Sigmoid colon (tissue), 6 donors: ENCODE measurements at regions not wholly inside any gene's neighbourhood (a gene's known extent, or its start where the extent isn't known, plus 50 kb on each side); places are given as distances from the start of the nearest gene placed in this dataset.

Source experiments
- DNase-seq: peaks from one replicate; pipeline ENCODE4 v3.0.0-alpha.2; 2019
- H3K27ac ChIP-seq, 4 donors: fragments of 200-600 bp; sonication (generic); one replicate each; pipeline ENCODE4 v1.5.1; 2016 to 2019; ENCODE audit warnings: mild to moderate bottlenecking in 1 of 4
- H3K27me3 ChIP-seq, 3 donors: fragments of 200-600 bp; sonication (generic); one replicate each; pipeline ENCODE4 v1.5.1; 2019; ENCODE audit warnings: mild to moderate bottlenecking in 1 of 3
- H3K36me3 ChIP-seq, 4 donors: fragments of 200-600 bp; sonication (generic); one replicate each; pipeline ENCODE4 v1.5.1; 2016 to 2019
- H3K4me1 ChIP-seq, 4 donors: fragments of 200-600 bp; sonication (generic); one replicate each; pipeline ENCODE4 v1.5.1; 2017 to 2019
- H3K4me3 ChIP-seq, 4 donors: fragments of 200-600 bp; sonication (generic); one replicate each; pipeline ENCODE4 v1.5.1; 2017 to 2019; ENCODE audit warnings: mild to moderate bottlenecking in 2 of 4, moderate library complexity in 1 of 4
- H3K9me3 ChIP-seq, 4 donors: fragments of 200-600 bp in 3 of 4; sonication (generic) in 3 of 4; one replicate each; pipeline versions ENCODE4 v1.5.1 to v1.6.1; 2013 to 2019
- EP300 ChIP-seq, 4 donors: sonication (generic); formaldehyde crosslinking; IDR thresholded peaks; one replicate each; pipeline ENCODE4 v1.6.1; 2017; ENCODE audit warnings: antibody characterized with exemption in 4 of 4
- POLR2A ChIP-seq, 2 donors: fragments of 450-650 bp; IDR thresholded peaks; one replicate each; pipeline ENCODE4 v1.6.1; 2016; ENCODE audit warnings: antibody characterized with exemption in 2 of 2, mild to moderate bottlenecking in 2 of 2, moderate library complexity in 2 of 2
- POLR2AphosphoS5 ChIP-seq, 4 donors: sonication (generic); formaldehyde crosslinking; IDR thresholded peaks; one replicate each; pipeline ENCODE4 v1.6.1; 2017; ENCODE audit warnings: antibody characterized with exemption in 4 of 4
- WGBS, 2 donors: extraction: QIAGEN DNeasy Blood & Tissue Kit; methylation state at CpG; one replicate each; pipeline ENCODE4 v1.1.7; 2013; 5-methylcytosine and 5-hydroxymethylcytosine counted together
- intact Hi-C: fragments of 100-400 bp; cut with DNase I; formaldehyde crosslinking; loops from one replicate; pipeline ENCODE4 v1.15.1; 2023
- TF ChIP-seq, protein P1 (sequence below), 4 experiments: fragments of 450-650 bp in 3 of 4; fragments of 200-600 bp in 1 of 4; IDR thresholded peaks; one replicate each; pipeline ENCODE4 v1.5.1; 2016 to 2019; ENCODE audit warnings: antibody characterized with exemption in 4 of 4, mild to moderate bottlenecking in 3 of 4, moderate library complexity in 2 of 4
- donor health status: healthy with polysubstance abuse.
- donor health status: healthy.

DNA sequence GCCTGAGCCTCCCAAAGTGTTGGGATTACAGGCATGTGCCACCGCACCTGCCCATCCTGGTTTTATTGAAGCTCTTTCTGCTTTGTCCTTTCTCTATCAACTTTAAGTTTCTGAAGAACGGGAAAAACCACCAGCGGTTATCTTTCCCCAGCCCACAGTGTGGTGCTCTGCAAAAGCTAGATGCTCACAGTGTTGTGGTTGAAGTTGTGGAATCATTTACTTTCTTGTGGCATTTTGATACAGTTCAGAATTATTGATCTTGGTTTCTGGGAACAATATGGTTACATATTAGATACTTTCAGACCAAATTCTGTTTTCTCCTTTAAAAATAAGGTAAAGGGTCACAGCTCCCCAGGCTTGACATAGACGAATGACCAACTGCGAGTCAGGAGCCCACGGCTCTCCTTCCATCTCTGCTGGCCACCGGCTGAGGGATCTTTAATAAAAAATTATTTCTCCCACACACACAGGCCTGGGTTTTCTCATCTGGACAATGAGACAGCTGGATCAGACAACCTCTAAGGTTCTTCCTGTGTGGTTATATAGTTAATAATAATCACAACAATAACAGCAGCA, 385.3 kb downstream of the SETD4 start:
- Histone ChIP-seq H3K27me3 (peaks cover 0 to 5% (median 2%) of the 10 kb centered on the region in 3 donors), H3K4me3 (no peak overlapping the region), H3K27ac (no peak overlapping the region), H3K4me1 (no peaks in the 10 kb centered on the region), H3K9me3 (no peaks in the 10 kb centered on the region), H3K36me3 (no peaks in the 10 kb centered on the region)
- WGBS, 2 donors = 70 to 72% methylated on average over 7 of the region's 7 CpGs
- no peak for DNase-seq
- intact Hi-C loops = no loop called here
- no peak for TF ChIP-seq EP300 (IDR thresholded peaks at IDR 0.05)
- TF ChIP-seq POLR2AphosphoS5 (IDR thresholded peaks at IDR 0.05) = no peak
- TF ChIP-seq, protein P1, sequence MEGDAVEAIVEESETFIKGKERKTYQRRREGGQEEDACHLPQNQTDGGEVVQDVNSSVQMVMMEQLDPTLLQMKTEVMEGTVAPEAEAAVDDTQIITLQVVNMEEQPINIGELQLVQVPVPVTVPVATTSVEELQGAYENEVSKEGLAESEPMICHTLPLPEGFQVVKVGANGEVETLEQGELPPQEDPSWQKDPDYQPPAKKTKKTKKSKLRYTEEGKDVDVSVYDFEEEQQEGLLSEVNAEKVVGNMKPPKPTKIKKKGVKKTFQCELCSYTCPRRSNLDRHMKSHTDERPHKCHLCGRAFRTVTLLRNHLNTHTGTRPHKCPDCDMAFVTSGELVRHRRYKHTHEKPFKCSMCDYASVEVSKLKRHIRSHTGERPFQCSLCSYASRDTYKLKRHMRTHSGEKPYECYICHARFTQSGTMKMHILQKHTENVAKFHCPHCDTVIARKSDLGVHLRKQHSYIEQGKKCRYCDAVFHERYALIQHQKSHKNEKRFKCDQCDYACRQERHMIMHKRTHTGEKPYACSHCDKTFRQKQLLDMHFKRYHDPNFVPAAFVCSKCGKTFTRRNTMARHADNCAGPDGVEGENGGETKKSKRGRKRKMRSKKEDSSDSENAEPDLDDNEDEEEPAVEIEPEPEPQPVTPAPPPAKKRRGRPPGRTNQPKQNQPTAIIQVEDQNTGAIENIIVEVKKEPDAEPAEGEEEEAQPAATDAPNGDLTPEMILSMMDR (IDR thresholded peaks at IDR 0.05) = no peak
- no peak for TF ChIP-seq POLR2A (IDR thresholded peaks at IDR 0.05)

DNA sequence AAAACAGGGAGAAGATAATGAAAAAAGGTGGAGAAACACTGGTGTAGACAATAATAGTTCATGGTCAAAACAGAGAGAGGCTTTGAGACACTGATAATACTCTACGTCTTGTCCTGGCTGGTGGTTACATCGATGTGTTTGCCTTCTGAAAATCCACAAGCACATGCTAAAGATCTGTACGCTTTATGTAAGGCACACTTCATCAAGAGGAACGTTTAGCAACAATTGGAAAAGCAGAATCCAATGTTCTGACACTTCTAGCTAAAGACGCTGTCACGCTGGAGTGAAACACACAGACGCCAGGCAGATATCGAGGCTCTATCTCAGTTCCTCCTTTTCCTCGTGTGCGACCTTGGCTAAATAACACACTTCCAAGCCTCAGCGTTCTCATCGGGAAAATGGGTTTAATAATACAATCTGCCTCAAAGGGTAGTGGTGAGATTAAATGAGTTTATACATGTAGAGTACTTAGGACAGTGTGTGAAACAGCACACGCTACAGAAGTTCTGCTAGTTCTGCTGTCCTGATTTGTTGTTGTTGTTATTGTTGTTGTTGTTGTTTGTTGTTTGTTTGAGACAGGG, 386.1 kb downstream of the SETD4 start:
- Histone ChIP-seq H3K9me3 (no peaks in the 10 kb centered on the region), H3K4me1 (no peaks in the 10 kb centered on the region), H3K27ac (no peak overlapping the region), H3K27me3 (peaks cover 0 to 5% (median 2%) of the 10 kb centered on the region in 3 donors), H3K4me3 (no peak overlapping the region), H3K36me3 (no peaks in the 10 kb centered on the region)
- intact Hi-C loops = no loop called here
- TF ChIP-seq, protein P1 (IDR thresholded peaks at IDR 0.05) = no peak
- no peak for TF ChIP-seq POLR2AphosphoS5 (IDR thresholded peaks at IDR 0.05)
- TF ChIP-seq POLR2A (IDR thresholded peaks at IDR 0.05) = no peak
- no peak for TF ChIP-seq EP300 (IDR thresholded peaks at IDR 0.05)
- DNase-seq = no peak
- WGBS, 2 donors = 86 to 89% methylated on average over 13 of the region's 13 CpGs

DNA sequence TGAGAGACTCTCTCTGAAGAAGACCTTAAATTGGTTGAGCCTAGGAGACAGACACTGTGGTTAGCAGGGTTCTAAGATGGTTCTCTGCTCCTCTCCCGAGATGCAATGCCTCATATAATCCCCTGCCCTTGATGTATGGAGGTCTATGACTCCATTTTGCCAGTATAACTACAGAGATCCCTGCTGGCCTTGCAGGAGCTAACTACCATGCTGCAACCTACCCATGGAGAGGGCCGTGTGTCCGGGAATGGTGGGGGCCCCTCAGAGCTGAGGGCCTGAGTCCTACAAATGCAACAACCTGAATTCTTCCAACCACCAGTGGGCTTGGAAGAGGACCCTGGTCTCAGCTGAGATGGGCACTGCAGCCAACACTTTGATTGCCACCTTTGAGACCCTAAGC, 388.0 kb downstream of the SETD4 start:
- no peak overlapping the region for H3K4me3 ChIP-seq
- no peak for DNase-seq
- H3K27ac ChIP-seq = no peak overlapping the region
- WGBS, 2 donors = 74 to 87% methylated on average over 3 of the region's 3 CpGs
- no peaks in the 10 kb centered on the region for H3K4me1 ChIP-seq
- H3K9me3 ChIP-seq = no peaks in the 10 kb centered on the region
- H3K36me3 ChIP-seq = no peaks in the 10 kb centered on the region
- TF ChIP-seq POLR2A (IDR thresholded peaks at IDR 0.05) (no peak), POLR2AphosphoS5 (IDR thresholded peaks at IDR 0.05) (no peak), EP300 (IDR thresholded peaks at IDR 0.05) (no peak)
- TF ChIP-seq, protein P1 (IDR thresholded peaks at IDR 0.05) = no peak
- peaks cover 0 to 5% (median 2%) of the 10 kb centered on the region in 3 donors for H3K27me3 ChIP-seq
- intact Hi-C loops = no loop called here

DNA sequence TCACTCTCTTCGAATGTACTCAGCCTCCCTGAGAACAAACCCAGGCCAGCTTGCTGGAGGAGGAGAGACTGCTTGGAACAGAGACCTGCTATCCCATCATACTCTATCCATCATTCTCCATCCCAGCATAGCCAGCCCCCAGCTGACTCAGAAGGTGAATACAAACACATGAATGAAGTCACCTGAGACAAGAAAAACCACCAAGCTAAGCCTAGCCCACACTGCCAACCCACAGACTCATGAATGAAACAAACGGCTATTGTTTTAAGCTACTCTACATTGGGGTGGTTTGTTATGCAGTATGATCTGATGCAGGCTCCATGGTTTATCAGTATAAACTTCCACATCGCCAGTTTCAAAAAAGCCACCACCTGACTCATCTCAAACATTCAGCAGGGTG, 395.6 kb downstream of the SETD4 start:
- Histone ChIP-seq H3K27ac (no peak overlapping the region), H3K4me1 (no peaks in the 10 kb centered on the region), H3K9me3 (no peaks in the 10 kb centered on the region), H3K4me3 (no peak overlapping the region), H3K36me3 (no peaks in the 10 kb centered on the region), H3K27me3 (no peaks in the 10 kb centered on the region)
- DNase-seq = no peak
- TF ChIP-seq POLR2A (IDR thresholded peaks at IDR 0.05) (no peak), EP300 (IDR thresholded peaks at IDR 0.05) (no peak), POLR2AphosphoS5 (IDR thresholded peaks at IDR 0.05) (no peak)
- TF ChIP-seq, protein P1 (IDR thresholded peaks at IDR 0.05) = no peak
- 73 to 77% methylated on average over 3 of the region's 3 CpGs for WGBS, 2 donors
- intact Hi-C loops = no loop called here
